ENCODE measurements at regions not wholly inside any gene's neighbourhood (a gene's known extent, or its start where the extent isn't known, plus 50 kb on each side); places are given as distances from the start of the nearest gene placed in this dataset.

DNA sequence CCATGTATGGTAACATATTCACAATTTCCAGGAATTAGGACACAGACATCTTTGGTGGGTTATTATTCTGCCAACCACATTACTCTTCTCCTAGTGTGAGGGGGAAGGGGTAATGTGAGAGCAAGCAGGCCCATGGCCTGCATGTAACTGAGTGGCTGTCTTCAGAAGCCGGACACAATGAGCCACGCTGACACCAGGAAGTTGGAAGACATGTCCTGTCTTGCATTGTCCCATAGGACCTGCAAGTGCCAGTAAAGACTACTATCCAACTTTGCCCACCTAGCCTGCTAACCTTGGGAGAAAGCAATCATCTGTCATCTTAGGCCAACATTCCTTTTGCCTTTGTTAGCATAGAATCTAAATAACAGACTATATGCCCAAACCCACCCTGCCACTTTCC lies 86.2 kb upstream of the SH3BP4 start:
- TF ChIP-seq, protein P1, sequence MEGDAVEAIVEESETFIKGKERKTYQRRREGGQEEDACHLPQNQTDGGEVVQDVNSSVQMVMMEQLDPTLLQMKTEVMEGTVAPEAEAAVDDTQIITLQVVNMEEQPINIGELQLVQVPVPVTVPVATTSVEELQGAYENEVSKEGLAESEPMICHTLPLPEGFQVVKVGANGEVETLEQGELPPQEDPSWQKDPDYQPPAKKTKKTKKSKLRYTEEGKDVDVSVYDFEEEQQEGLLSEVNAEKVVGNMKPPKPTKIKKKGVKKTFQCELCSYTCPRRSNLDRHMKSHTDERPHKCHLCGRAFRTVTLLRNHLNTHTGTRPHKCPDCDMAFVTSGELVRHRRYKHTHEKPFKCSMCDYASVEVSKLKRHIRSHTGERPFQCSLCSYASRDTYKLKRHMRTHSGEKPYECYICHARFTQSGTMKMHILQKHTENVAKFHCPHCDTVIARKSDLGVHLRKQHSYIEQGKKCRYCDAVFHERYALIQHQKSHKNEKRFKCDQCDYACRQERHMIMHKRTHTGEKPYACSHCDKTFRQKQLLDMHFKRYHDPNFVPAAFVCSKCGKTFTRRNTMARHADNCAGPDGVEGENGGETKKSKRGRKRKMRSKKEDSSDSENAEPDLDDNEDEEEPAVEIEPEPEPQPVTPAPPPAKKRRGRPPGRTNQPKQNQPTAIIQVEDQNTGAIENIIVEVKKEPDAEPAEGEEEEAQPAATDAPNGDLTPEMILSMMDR (conservative IDR thresholded peaks at IDR 0.05; ENCODE audit: low read length), result no peak
- no peak for TF ChIP-seq EZH2phosphoT487 (IDR thresholded peaks at IDR 0.05; ENCODE audit: borderline replicate concordance)
- Histone ChIP-seq H3K79me2 (ENCODE audit: insufficient read depth, low read length) (no peaks in the 10 kb centered on the region), H3K9me2 (replicated peaks; ENCODE audit: low read depth, low read length) (no peaks in the 10 kb centered on the region), H2AFZ (ENCODE audit: low read length) (no peak overlapping the region), H3K9me3 (ENCODE audit: insufficient read depth, low read depth, low read length) (no peaks in the 10 kb centered on the region; the same call in 1 of the 2 replicates), H3K27me3 (ENCODE audit: insufficient read depth, low read length, poor library complexity, severe bottlenecking) (no peaks in the 10 kb centered on the region), H3K9ac (ENCODE audit: low read depth, low read length, poor library complexity, severe bottlenecking) (no peak overlapping the region), H3F3A (ENCODE audit: low read depth) (no peaks in the 10 kb centered on the region), H3K4me3 (ENCODE audit: low read length, poor library complexity, severe bottlenecking) (no peak overlapping the region), H3K4me1 (ENCODE audit: insufficient read depth, low read length, poor library complexity, severe bottlenecking) (no peaks in the 10 kb centered on the region), H3K4me2 (ENCODE audit: low read depth, low read length, poor library complexity, severe bottlenecking) (no peak overlapping the region), H3K36me3 (ENCODE audit: insufficient read depth, low read length) (no peaks in the 10 kb centered on the region), H4K20me1 (ENCODE audit: insufficient read depth, low read length, poor library complexity, severe bottlenecking) (no peaks in the 10 kb centered on the region)

DNA sequence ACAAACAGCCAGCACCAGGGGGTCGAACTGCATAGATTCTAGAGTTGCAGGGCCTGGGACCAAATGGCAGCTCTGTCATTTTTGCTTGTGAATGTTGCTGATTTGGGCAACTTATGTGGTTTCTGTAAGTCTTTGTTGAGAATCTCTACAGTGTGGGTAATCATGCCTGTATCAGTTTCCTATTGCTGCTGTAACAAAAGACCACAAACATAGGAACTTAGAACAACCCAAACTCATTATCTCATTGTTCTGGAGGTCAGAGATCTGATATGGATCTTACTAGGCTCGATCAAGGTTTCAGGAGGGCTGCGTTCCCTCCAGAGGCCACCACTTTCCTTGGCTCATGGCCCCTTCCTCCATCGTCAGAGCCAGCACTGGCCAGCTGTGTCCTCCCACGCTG lies 86.8 kb upstream of the SH3BP4 start:
- Histone ChIP-seq H3K4me1 (ENCODE audit: insufficient read depth, low read length, poor library complexity, severe bottlenecking) (no peaks in the 10 kb centered on the region), H3K36me3 (ENCODE audit: insufficient read depth, low read length) (no peaks in the 10 kb centered on the region), H3K4me3 (ENCODE audit: low read length, poor library complexity, severe bottlenecking) (no peak overlapping the region), H3F3A (ENCODE audit: low read depth) (no peaks in the 10 kb centered on the region), H4K20me1 (ENCODE audit: insufficient read depth, low read length, poor library complexity, severe bottlenecking) (no peaks in the 10 kb centered on the region), H3K79me2 (ENCODE audit: insufficient read depth, low read length) (no peaks in the 10 kb centered on the region), H2AFZ (ENCODE audit: low read length) (no peak overlapping the region), H3K27me3 (ENCODE audit: insufficient read depth, low read length, poor library complexity, severe bottlenecking) (no peaks in the 10 kb centered on the region), H3K9me2 (replicated peaks; ENCODE audit: low read depth, low read length) (no peaks in the 10 kb centered on the region), H3K4me2 (ENCODE audit: low read depth, low read length, poor library complexity, severe bottlenecking) (no peak overlapping the region), H3K9me3 (ENCODE audit: insufficient read depth, low read depth, low read length) (no peaks in the 10 kb centered on the region; the same call in 1 of the 2 replicates), H3K9ac (ENCODE audit: low read depth, low read length, poor library complexity, severe bottlenecking) (no peak overlapping the region)
- no peak for TF ChIP-seq EZH2phosphoT487 (IDR thresholded peaks at IDR 0.05; ENCODE audit: borderline replicate concordance)
- TF ChIP-seq, protein P1 (conservative IDR thresholded peaks at IDR 0.05; ENCODE audit: low read length), result no peak

DNA sequence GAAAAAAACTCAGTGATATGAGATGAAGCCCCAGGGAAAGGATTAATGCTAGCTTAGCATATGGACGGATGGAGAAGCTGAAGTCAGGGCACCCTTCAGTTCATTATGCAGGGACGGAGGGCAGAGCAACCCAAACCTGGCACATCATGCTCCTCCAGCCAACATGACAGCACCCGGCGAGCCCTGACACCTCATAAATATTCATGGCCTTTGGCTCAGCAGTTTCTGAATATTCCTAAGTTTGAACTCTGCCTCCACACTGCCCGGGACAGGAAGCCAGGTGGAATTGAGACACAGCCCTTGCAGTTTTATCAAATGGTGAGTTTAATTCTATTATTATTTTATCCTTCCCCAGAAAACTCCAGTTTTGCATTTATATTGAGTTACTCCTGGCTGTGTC lies 87.3 kb upstream of the SH3BP4 start:
- Histone ChIP-seq H3K4me2 (ENCODE audit: low read depth, low read length, poor library complexity, severe bottlenecking) (no peak overlapping the region), H3K4me1 (ENCODE audit: insufficient read depth, low read length, poor library complexity, severe bottlenecking) (no peaks in the 10 kb centered on the region), H3K27me3 (ENCODE audit: insufficient read depth, low read length, poor library complexity, severe bottlenecking) (no peaks in the 10 kb centered on the region), H3K36me3 (ENCODE audit: insufficient read depth, low read length) (no peaks in the 10 kb centered on the region), H3F3A (ENCODE audit: low read depth) (no peaks in the 10 kb centered on the region), H3K9me2 (replicated peaks; ENCODE audit: low read depth, low read length) (no peaks in the 10 kb centered on the region), H3K79me2 (ENCODE audit: insufficient read depth, low read length) (no peaks in the 10 kb centered on the region), H3K9me3 (ENCODE audit: insufficient read depth, low read depth, low read length) (no peaks in the 10 kb centered on the region; the same call in 1 of the 2 replicates), H2AFZ (ENCODE audit: low read length) (no peak overlapping the region), H3K9ac (ENCODE audit: low read depth, low read length, poor library complexity, severe bottlenecking) (no peak overlapping the region), H3K4me3 (ENCODE audit: low read length, poor library complexity, severe bottlenecking) (no peak overlapping the region), H4K20me1 (ENCODE audit: insufficient read depth, low read length, poor library complexity, severe bottlenecking) (no peaks in the 10 kb centered on the region)
- no peak for TF ChIP-seq EZH2phosphoT487 (IDR thresholded peaks at IDR 0.05; ENCODE audit: borderline replicate concordance)
- TF ChIP-seq, protein P1 (conservative IDR thresholded peaks at IDR 0.05; ENCODE audit: low read length), result no peak

Data from Loucy (cell line).